Chondrocyte (in vitro differentiated cells): ENCODE measurements at regions not wholly inside any gene's neighbourhood (a gene's known extent, or its start where the extent isn't known, plus 50 kb on each side); places are given as distances from the start of the nearest gene placed in this dataset.

Experiments
- DNase-seq: peaks from one replicate; pipeline ENCODE4 v3.0.0; 2021; ENCODE audit warnings: mixed read lengths, low spot score
- H3K27ac Mint-ChIP-seq: one replicate; pipeline ENCODE4 v1.8.0; 2021; ENCODE audit warnings: mild to moderate bottlenecking, moderate library complexity, mixed read lengths; ENCODE audit not compliant: unreplicated experiment
- H3K27me3 Mint-ChIP-seq: 2 replicates; pipeline ENCODE4 v1.8.0; 2021; ENCODE audit warnings: low read depth, mixed read lengths
- H3K36me3 Mint-ChIP-seq: 2 replicates; pipeline ENCODE4 v1.8.0; 2021; ENCODE audit warnings: low read depth, mixed read lengths
- H3K4me1 Mint-ChIP-seq: 2 replicates; pipeline ENCODE4 v1.8.0; 2021; ENCODE audit warnings: low read depth, mild to moderate bottlenecking, mixed read lengths
- H3K4me3 Mint-ChIP-seq: one replicate; pipeline ENCODE4 v1.8.0; 2021; ENCODE audit warnings: mild to moderate bottlenecking, moderate library complexity, mixed read lengths; ENCODE audit not compliant: unreplicated experiment
- H3K9me3 Mint-ChIP-seq: 2 replicates; pipeline ENCODE4 v1.8.0; 2021; ENCODE audit warnings: low read depth, mixed read lengths
- CTCF ChIP-seq: fragments of 200-600 bp; sonication (generic); IDR thresholded peaks from 2 replicates; pipeline ENCODE4 v1.5.0; 2021; ENCODE audit warnings: antibody characterized with exemption, mild to moderate bottlenecking, moderate library complexity

DNA sequence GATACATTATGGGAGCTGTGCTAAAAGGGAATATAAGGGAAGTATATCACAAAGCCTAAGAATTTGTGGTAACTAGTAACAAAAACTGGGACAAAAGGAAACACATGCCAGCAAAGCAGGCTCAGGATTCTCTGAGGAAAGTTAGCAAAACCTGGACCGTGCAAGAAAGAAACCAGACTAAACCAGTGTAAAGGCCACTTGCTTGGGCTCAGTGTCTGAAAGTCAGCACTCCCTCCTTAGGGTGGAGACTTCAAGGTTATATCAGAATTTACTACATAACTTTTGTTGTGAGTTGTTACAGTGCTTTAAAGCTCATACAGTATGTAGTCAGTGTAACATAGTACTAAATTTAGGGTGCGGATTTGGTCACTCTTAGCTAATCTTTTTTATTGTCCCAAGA lies 269.9 kb upstream of the GADL1 start:
- no peak overlapping the region for H3K4me3 Mint-ChIP-seq
- peaks cover 62% of the 10 kb centered on the region for H3K4me1 Mint-ChIP-seq
- no peaks in the 10 kb centered on the region for H3K36me3 Mint-ChIP-seq
- no peak for DNase-seq
- H3K27me3 Mint-ChIP-seq = no peaks in the 10 kb centered on the region
- no peak overlapping the region for H3K27ac Mint-ChIP-seq
- no peaks in the 10 kb centered on the region for H3K9me3 Mint-ChIP-seq
- TF ChIP-seq CTCF = no peak

GRCh38 chr3:31165399-31165860 lies 271.0 kb upstream of the GADL1 start:
- no peak for TF ChIP-seq CTCF
- peaks cover 63% of the 10 kb centered on the region for H3K4me1 Mint-ChIP-seq
- no peaks in the 10 kb centered on the region for H3K27me3 Mint-ChIP-seq
- DNase-seq = no peak
- H3K27ac Mint-ChIP-seq = peak overlapping the region; percentile 76
- no peaks in the 10 kb centered on the region for H3K9me3 Mint-ChIP-seq
- no peaks in the 10 kb centered on the region for H3K36me3 Mint-ChIP-seq
- peak overlapping the region; percentile 22 for H3K4me3 Mint-ChIP-seq

DNA sequence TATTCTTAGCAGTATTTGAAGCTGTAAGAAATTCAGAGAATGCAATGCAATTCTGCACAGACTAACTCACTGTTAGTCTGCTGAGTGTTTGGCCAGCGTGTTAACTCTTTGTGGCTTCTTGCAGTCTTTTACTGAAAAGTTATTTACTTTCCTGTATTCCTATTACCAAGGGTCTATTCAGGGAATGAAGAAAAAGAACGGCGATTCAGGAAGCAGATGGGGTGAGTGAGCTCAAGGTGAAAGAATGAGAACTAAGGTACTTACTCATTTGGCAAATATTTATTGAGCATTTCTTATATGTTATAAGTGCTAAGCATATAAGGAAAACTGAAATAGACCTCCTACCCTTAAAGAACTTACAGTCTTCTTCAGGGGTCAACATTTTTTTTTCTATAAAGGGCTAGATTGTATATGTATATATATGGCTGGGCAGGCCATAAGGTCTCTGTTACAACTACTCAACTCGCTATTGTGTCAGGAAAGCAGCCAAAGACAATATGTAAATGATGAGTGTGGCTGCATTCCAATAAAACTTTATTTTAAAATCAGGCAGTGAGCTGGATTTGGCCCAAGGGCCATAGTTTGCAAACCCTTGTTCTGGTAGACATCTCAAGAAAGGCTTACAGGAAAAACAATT lies 271.9 kb upstream of the GADL1 start:
- Mint-ChIP-seq H3K27ac (peak overlapping the region; percentile 76), H3K4me3 (no peak overlapping the region), H3K36me3 (no peaks in the 10 kb centered on the region), H3K27me3 (no peaks in the 10 kb centered on the region), H3K9me3 (no peaks in the 10 kb centered on the region), H3K4me1 (peaks cover 72% of the 10 kb centered on the region)
- TF ChIP-seq CTCF = no peak
- DNase-seq = no peak

- no peaks in the 10 kb centered on the region for H3K9me3 Mint-ChIP-seq
- DNase-seq = no peak
- H3K4me1 Mint-ChIP-seq = peaks cover 78% of the 10 kb centered on the region
- H3K4me3 Mint-ChIP-seq = no peak overlapping the region
- no peaks in the 10 kb centered on the region for H3K27me3 Mint-ChIP-seq
- H3K36me3 Mint-ChIP-seq = no peaks in the 10 kb centered on the region
- H3K27ac Mint-ChIP-seq = peak overlapping the region; percentile 49
- no peak for TF ChIP-seq CTCF
Observed at GRCh38 chr3:31167666-31168065, 273.2 kb upstream of the GADL1 start.

GRCh38 chr3:31170932-31171670 lies 276.6 kb upstream of the GADL1 start:
- TF ChIP-seq CTCF = no peak
- Mint-ChIP-seq H3K27me3 (no peaks in the 10 kb centered on the region), H3K27ac (peak overlapping the region; percentile 86), H3K4me1 (peaks cover 66% of the 10 kb centered on the region), H3K9me3 (no peaks in the 10 kb centered on the region), H3K4me3 (no peak overlapping the region), H3K36me3 (no peaks in the 10 kb centered on the region)
- DNase-seq = no peak
